ENCODE measurements at regions not wholly inside any gene's neighbourhood (a gene's known extent, or its start where the extent isn't known, plus 50 kb on each side); places are given as distances from the start of the nearest gene placed in this dataset.

DNA sequence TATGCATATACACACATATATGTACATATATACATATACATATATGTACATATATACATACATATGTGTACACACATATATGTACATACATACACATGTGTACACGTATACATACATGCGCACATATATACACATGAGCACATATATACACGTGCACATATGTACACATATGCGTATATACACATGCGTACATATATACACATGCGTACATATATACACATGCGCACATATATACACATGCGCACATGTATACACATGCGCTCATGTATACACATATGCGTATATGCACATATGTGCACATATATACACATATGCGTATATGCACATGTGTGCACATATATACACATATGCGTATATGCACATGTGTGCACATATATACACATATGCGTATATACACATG lies 353.0 kb downstream of the EDEM1 start:
- TF ChIP-seq, protein P1, sequence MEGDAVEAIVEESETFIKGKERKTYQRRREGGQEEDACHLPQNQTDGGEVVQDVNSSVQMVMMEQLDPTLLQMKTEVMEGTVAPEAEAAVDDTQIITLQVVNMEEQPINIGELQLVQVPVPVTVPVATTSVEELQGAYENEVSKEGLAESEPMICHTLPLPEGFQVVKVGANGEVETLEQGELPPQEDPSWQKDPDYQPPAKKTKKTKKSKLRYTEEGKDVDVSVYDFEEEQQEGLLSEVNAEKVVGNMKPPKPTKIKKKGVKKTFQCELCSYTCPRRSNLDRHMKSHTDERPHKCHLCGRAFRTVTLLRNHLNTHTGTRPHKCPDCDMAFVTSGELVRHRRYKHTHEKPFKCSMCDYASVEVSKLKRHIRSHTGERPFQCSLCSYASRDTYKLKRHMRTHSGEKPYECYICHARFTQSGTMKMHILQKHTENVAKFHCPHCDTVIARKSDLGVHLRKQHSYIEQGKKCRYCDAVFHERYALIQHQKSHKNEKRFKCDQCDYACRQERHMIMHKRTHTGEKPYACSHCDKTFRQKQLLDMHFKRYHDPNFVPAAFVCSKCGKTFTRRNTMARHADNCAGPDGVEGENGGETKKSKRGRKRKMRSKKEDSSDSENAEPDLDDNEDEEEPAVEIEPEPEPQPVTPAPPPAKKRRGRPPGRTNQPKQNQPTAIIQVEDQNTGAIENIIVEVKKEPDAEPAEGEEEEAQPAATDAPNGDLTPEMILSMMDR (IDR thresholded peaks at IDR 0.05) = no peak
- TF ChIP-seq EP300 (IDR thresholded peaks at IDR 0.05) = no peak
